Nephron (organoid): ENCODE measurements at regions not wholly inside any gene's neighbourhood (a gene's known extent, or its start where the extent isn't known, plus 50 kb on each side); places are given as distances from the start of the nearest gene placed in this dataset.

Source experiments
- H3K27ac Mint-ChIP-seq, 3 experiments: 2 replicates each; pipeline ENCODE4 v1.8.0; 2020; ENCODE audit warnings: mixed read lengths in 3 of 3, mild to moderate bottlenecking in 2 of 3, moderate library complexity in 1 of 3
- H3K27me3 Mint-ChIP-seq: 2 replicates; pipeline ENCODE4 v1.8.0; 2021; ENCODE audit warnings: low read depth, mild to moderate bottlenecking, moderate library complexity, mixed read lengths
- H3K36me3 Mint-ChIP-seq: 2 replicates; pipeline ENCODE4 v1.8.0; 2020; ENCODE audit warnings: low read depth, mixed read lengths
- H3K4me1 Mint-ChIP-seq: 2 replicates; pipeline ENCODE4 v1.8.0; 2020; ENCODE audit warnings: mixed read lengths
- H3K4me3 Mint-ChIP-seq, 3 experiments: 2 replicates each; pipeline ENCODE4 v1.8.0; 2020; ENCODE audit warnings: mild to moderate bottlenecking in 3 of 3, mixed read lengths in 3 of 3, moderate library complexity in 2 of 3
- H3K9me3 Mint-ChIP-seq: 2 replicates; pipeline ENCODE4 v1.8.0; 2020; ENCODE audit warnings: mixed read lengths
- TF ChIP-seq, protein P1 (sequence below), 3 experiments: fragments of 200-600 bp; sonication (generic); IDR thresholded peaks; one replicate each; pipeline ENCODE4 v1.5.0; 2021; ENCODE audit warnings: antibody characterized with exemption in 3 of 3; ENCODE audit not compliant: unreplicated experiment in 3 of 3

DNA sequence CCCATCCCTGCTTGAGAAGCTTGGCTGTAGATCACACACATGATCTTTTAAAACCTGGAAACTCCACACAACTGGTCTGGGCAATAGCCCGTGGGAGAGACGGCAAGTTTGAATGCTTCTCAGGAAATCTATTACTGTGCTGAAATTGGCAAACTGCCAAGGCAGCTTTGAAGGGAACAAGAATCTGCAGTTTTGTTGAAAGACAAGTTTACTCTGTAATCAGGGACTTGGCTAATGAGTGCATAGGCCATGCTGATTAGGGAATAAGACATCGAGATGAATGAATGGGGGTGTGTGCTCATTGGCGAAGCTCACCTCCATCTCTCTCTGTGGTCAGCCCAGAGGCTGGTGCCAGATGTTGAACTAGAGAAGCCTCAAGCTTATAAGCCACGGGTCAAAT, 218.8 kb downstream of the HIPK3 start:
- Mint-ChIP-seq H3K4me3 (no peak overlapping the region), H3K36me3 (no peaks in the 10 kb centered on the region), H3K9me3 (no peaks in the 10 kb centered on the region), H3K27me3 (peaks cover 16% of the 10 kb centered on the region), H3K27ac (no peak overlapping the region), H3K4me1 (peaks cover 15% of the 10 kb centered on the region)
- TF ChIP-seq, protein P1, sequence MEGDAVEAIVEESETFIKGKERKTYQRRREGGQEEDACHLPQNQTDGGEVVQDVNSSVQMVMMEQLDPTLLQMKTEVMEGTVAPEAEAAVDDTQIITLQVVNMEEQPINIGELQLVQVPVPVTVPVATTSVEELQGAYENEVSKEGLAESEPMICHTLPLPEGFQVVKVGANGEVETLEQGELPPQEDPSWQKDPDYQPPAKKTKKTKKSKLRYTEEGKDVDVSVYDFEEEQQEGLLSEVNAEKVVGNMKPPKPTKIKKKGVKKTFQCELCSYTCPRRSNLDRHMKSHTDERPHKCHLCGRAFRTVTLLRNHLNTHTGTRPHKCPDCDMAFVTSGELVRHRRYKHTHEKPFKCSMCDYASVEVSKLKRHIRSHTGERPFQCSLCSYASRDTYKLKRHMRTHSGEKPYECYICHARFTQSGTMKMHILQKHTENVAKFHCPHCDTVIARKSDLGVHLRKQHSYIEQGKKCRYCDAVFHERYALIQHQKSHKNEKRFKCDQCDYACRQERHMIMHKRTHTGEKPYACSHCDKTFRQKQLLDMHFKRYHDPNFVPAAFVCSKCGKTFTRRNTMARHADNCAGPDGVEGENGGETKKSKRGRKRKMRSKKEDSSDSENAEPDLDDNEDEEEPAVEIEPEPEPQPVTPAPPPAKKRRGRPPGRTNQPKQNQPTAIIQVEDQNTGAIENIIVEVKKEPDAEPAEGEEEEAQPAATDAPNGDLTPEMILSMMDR (IDR thresholded peaks at IDR 0.05; ENCODE audit: unreplicated experiment in 3 of 3) = no peak

DNA sequence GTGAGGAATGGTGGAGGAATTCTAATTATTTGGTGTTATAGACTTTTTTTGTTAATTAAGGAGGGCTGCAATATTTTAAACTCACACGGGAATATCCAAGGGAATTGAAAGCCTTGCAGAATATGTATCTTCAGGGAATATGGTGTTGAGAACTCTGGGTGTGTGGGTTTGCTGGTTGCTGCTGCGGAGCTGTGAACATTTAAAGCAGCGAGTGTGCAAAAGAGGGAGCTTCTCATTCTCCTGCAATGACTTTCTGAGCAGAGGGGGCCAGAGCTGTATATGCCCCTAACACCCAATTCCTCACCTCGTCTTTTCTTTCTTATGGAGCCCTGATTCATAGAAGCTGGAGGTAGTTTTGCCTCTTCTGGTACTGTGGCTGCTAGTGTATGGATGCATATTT, 217.7 kb downstream of the HIPK3 start:
- no peaks in the 10 kb centered on the region for H3K36me3 Mint-ChIP-seq
- no peak overlapping the region for H3K4me3 Mint-ChIP-seq
- peaks cover 15% of the 10 kb centered on the region for H3K4me1 Mint-ChIP-seq
- H3K27ac Mint-ChIP-seq = no peak overlapping the region
- H3K27me3 Mint-ChIP-seq = peaks cover 16% of the 10 kb centered on the region
- no peaks in the 10 kb centered on the region for H3K9me3 Mint-ChIP-seq
- TF ChIP-seq, protein P1 (IDR thresholded peaks at IDR 0.05; ENCODE audit: unreplicated experiment in 3 of 3) = no peak

DNA sequence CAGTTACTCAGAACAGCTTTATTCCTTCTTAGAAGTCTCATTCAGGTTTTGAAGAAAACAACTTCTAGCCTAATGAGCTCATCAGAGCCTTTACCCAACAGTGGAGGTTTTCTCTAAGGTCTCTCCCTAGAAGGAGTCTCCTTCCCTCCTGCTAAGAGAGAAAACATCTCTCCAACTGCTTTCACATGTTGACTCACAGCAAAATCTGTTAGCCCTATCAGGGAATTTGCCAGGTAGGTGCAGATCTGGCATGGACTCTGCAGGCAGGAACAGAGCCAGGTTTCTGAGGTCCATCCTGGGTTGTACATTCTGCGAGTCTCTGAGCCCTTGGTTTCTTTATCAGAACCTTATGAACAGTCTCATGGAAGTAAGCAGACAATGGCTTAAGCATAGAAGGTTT, 214.4 kb downstream of the HIPK3 start:
- H3K4me1 Mint-ChIP-seq = peaks cover 7% of the 10 kb centered on the region
- peaks cover 11% of the 10 kb centered on the region for H3K27me3 Mint-ChIP-seq
- TF ChIP-seq, protein P1 (IDR thresholded peaks at IDR 0.05; ENCODE audit: unreplicated experiment in 3 of 3) = no peak
- no peaks in the 10 kb centered on the region for H3K36me3 Mint-ChIP-seq
- H3K27ac Mint-ChIP-seq = no peak overlapping the region
- no peak overlapping the region for H3K4me3 Mint-ChIP-seq
- H3K9me3 Mint-ChIP-seq = no peaks in the 10 kb centered on the region

DNA sequence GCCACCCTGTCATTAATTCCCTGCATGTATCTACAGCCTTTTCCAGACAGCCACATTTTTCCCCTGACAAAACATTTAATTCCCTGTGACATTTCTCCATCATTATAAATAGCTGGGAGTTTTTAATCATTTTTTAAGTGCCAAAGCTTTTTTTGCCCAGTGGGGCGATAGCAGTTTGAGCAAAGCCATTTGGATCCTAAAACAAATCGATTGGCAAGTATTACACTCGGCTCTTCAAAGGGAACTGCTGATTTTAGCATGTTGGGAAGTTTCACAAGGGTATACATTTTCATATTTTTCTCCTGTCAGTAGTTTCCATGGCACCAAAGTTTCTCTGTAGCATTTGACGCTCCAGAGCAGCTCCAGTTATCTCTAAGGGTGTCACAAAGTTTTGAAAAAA, 210.8 kb downstream of the HIPK3 start:
- H3K4me1 Mint-ChIP-seq = no peaks in the 10 kb centered on the region
- peaks cover 3% of the 10 kb centered on the region for H3K9me3 Mint-ChIP-seq
- H3K27ac Mint-ChIP-seq = no peak overlapping the region
- no peaks in the 10 kb centered on the region for H3K36me3 Mint-ChIP-seq
- no peak overlapping the region for H3K4me3 Mint-ChIP-seq
- TF ChIP-seq, protein P1 (IDR thresholded peaks at IDR 0.05; ENCODE audit: unreplicated experiment in 3 of 3) = no peak
- peaks cover 4% of the 10 kb centered on the region for H3K27me3 Mint-ChIP-seq

DNA sequence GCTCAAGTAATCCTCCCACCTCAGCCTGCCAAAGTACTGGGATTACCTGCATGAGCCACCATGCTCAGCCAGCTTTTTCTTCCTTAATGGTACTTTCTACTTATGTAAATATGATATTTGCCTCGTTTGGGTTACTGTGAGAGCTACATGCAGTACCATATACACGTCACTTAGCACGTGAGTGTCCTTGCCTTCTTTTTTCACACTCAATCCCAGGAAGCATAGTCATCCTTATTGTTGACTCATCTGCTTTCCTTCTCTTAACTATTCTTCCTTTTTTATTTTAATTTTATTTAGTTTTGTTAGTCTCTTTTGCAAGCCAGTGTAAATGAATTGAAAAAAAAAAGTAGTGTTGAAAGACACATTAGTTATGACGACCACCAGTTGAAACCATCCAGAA, 205.9 kb downstream of the HIPK3 start:
- Mint-ChIP-seq H3K4me1 (peaks cover 12% of the 10 kb centered on the region), H3K4me3 (no peak overlapping the region), H3K27me3 (peaks cover 9% of the 10 kb centered on the region), H3K27ac (no peak overlapping the region), H3K9me3 (peaks cover 3% of the 10 kb centered on the region), H3K36me3 (no peaks in the 10 kb centered on the region)
- TF ChIP-seq, protein P1 (IDR thresholded peaks at IDR 0.05; ENCODE audit: unreplicated experiment in 3 of 3) = no peak

DNA sequence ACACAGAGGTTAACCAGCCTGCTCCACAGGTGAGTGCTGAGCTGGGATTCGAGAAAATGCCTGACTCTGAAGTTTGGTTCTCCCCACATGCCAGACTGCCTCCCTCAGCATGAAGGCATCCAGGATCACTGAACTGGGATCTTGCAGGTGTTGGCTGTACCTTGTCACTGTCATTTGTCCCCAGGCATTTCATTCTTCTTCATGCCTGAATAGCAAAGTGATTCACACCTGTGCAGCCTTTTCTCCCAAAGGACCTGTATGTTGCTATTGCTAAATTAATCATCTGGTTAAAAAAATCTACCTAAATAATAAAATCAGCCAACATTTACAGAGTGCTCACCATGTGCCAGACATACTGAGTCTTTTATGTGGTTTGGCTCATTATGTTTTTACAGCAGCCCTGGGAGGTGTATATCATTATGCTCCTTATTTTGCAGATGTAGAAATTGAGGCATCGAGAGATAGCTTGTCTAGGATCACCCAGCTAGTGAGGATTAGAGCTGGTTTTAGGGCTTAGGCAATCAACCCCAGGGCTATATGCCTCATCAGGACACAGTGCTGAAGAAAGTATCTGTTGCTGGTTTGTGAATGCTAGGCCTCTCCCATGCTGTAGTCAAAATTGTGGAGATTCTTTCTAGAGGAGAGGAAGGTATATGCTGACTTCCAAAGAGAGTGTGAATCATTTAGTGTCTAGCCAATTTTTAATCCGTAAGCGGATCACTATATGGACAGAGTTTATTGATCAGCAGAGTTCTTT, 204.4 kb downstream of the HIPK3 start:
- TF ChIP-seq, protein P1 (IDR thresholded peaks at IDR 0.05; ENCODE audit: unreplicated experiment in 3 of 3) = no peak
- Mint-ChIP-seq H3K4me3 (no peak overlapping the region), H3K4me1 (peaks cover 12% of the 10 kb centered on the region), H3K27ac (no peak overlapping the region), H3K9me3 (peaks cover 3% of the 10 kb centered on the region), H3K27me3 (peaks cover 9% of the 10 kb centered on the region), H3K36me3 (no peaks in the 10 kb centered on the region)
